H1 (cell line): ENCODE measurements at regions not wholly inside any gene's neighbourhood (a gene's known extent, or its start where the extent isn't known, plus 50 kb on each side); places are given as distances from the start of the nearest gene placed in this dataset.

ENCODE experiments used
- CTCF ChIA-PET: fragments of 300-600 bp; sonication (Branson Sonifier 250); formaldehyde crosslinking; loops from one replicate; lab custom pipeline; 2021; ENCODE audit not compliant: partially characterized antibody; lab: Charles Lee
- POLR2A ChIA-PET: fragments of 300-600 bp; sonication (Branson Sonifier 250); formaldehyde crosslinking; loops from one replicate; lab custom pipeline; 2021; ENCODE audit warnings: inconsistent platforms; ENCODE audit not compliant: partially characterized antibody; lab: Charles Lee
- DNase-seq, 2 experiments: peaks; one replicate each; pipeline versions ENCODE4 v3.0.0 to v3.0.0-alpha.2; 2010 to 2022; ENCODE audit warnings: low spot score in 2 of 2, low read depth in 1 of 2, mixed read lengths in 1 of 2
- FAIRE-seq: peaks from 2 replicates; lab custom pipeline; 2011; peaks lifted over from hg19 to GRCh38; lab: Jason Lieb, UNC
- H2AFZ ChIP-seq: 2 replicates; pipeline ENCODE4 v1.8.1; 2012; ENCODE audit warnings: low read length, inconsistent platforms
- H2AK5ac ChIP-seq: 2 replicates; pipeline ENCODE4 v1.6.1; 2013; ENCODE audit warnings: low read depth, low read length
- H2BK120ac ChIP-seq: replicated peaks from 2 replicates; pipeline ENCODE3; 2013; ENCODE audit warnings: low read depth, low read length, inconsistent platforms
- H2BK12ac ChIP-seq: 2 replicates; pipeline ENCODE4 v1.6.1; 2013; ENCODE audit warnings: low read depth, low read length
- H2BK15ac ChIP-seq: 2 replicates; pipeline ENCODE4 v1.6.1; 2013; ENCODE audit warnings: low read length
- H2BK20ac ChIP-seq: 2 replicates; pipeline ENCODE4 v1.6.1; 2013; ENCODE audit warnings: low read length
- H2BK5ac ChIP-seq: 2 replicates; pipeline ENCODE4 v1.6.1; 2013; ENCODE audit warnings: low read depth, low read length
- H3K14ac ChIP-seq: 2 replicates; pipeline ENCODE4 v1.6.1; 2013; ENCODE audit warnings: inconsistent platforms; ENCODE audit not compliant: insufficient read length
- H3K18ac ChIP-seq: 2 replicates; pipeline ENCODE4 v1.6.1; 2013; ENCODE audit warnings: low read length; ENCODE audit errors: extremely low read depth
- H3K23ac ChIP-seq: 2 replicates; pipeline ENCODE4 v1.6.1; 2013; ENCODE audit warnings: inconsistent platforms; ENCODE audit not compliant: insufficient read length
- H3K23me2 ChIP-seq: 2 replicates; pipeline ENCODE4 v1.6.1; 2013; ENCODE audit warnings: low read depth, low read length
- H3K27ac ChIP-seq: 2 replicates; pipeline ENCODE4 v1.6.1; 2011; ENCODE audit warnings: low read depth, low read length, inconsistent platforms
- H3K27me3 ChIP-seq, 4 experiments: replicated peaks in 1 of 4; 1 replicate in 1 of 4; 2 replicates in 3 of 4; pipeline versions ENCODE4 v1.6.1 to v1.8.1; 2011 to 2013; ENCODE audit warnings: low read length in 3 of 4, mild to moderate bottlenecking in 3 of 4, inconsistent platforms in 2 of 4, mixed read lengths in 2 of 4, moderate library complexity in 1 of 4; ENCODE audit not compliant: control insufficient read depth in 3 of 4, insufficient read depth in 3 of 4; ENCODE audit errors: extremely low read depth in 1 of 4
- H3K36me3 ChIP-seq, 4 experiments: 2 replicates each; pipeline versions ENCODE4 v1.6.1 to v1.8.1; 2011 to 2013; ENCODE audit warnings: mild to moderate bottlenecking in 4 of 4, low read length in 3 of 4, moderate library complexity in 2 of 4, control low read depth in 1 of 4, inconsistent platforms in 1 of 4; ENCODE audit not compliant: insufficient read depth in 4 of 4, control insufficient read depth in 2 of 4
- H3K4ac ChIP-seq: replicated peaks from 2 replicates; pipeline ENCODE3; 2013; ENCODE audit warnings: low read length, low read depth, mixed read lengths, inconsistent platforms; ENCODE audit not compliant: insufficient read length
- H3K4me1 ChIP-seq, 4 experiments: replicated peaks in 1 of 4; 1 replicate in 1 of 4; 2 replicates in 3 of 4; pipeline versions ENCODE4 v1.6.1 to v1.8.1; 2011 to 2013; ENCODE audit warnings: low read length in 3 of 4, inconsistent platforms in 2 of 4, mixed read lengths in 1 of 4; ENCODE audit not compliant: insufficient read depth in 4 of 4, control insufficient read depth in 3 of 4
- H3K4me2 ChIP-seq, 2 experiments: 2 replicates each; pipeline versions ENCODE4 v1.6.1 to v1.8.1; 2011 to 2013; ENCODE audit warnings: low read depth in 2 of 2, low read length in 2 of 2, control low read depth in 1 of 2, inconsistent platforms in 1 of 2, mild to moderate bottlenecking in 1 of 2; ENCODE audit not compliant: insufficient read depth in 1 of 2
- H3K4me3 ChIP-seq, 4 experiments: fragments of 200-600, 300-600 bp in 1 of 4; sonication (generic), shearing (Covaris generic), sonication (Bioruptor Twin) in 1 of 4; 2 replicates each; pipeline versions ENCODE4 v1.5.1 to v1.8.1; 2011 to 2016; ENCODE audit warnings: low read length in 4 of 4, low read depth in 3 of 4, control low read depth in 2 of 4, inconsistent platforms in 2 of 4, mild to moderate bottlenecking in 2 of 4, mixed read lengths in 1 of 4, moderate library complexity in 1 of 4; ENCODE audit not compliant: insufficient read depth in 2 of 4; ENCODE audit errors: extremely low read depth in 1 of 4
- H3K56ac ChIP-seq: replicated peaks from 2 replicates; pipeline ENCODE3; 2013; ENCODE audit warnings: low read depth, mild to moderate bottlenecking, mixed read lengths, low read length, inconsistent platforms; ENCODE audit not compliant: insufficient read length
- H3K79me1 ChIP-seq: 2 replicates; pipeline ENCODE4 v1.6.1; 2013; ENCODE audit warnings: low read depth, low read length, control low read depth
- H3K79me2 ChIP-seq, 2 experiments: 2 replicates each; pipeline versions ENCODE4 v1.6.1 to v1.8.1; 2012 to 2013; ENCODE audit warnings: low read length in 2 of 2, mild to moderate bottlenecking in 2 of 2, inconsistent platforms in 1 of 2; ENCODE audit not compliant: insufficient read depth in 2 of 2, control insufficient read depth in 1 of 2
- H3K9ac ChIP-seq, 4 experiments: replicated peaks in 1 of 4; 1 replicate in 1 of 4; 2 replicates in 3 of 4; pipeline versions ENCODE4 v1.6.1 to v1.8.1; 2011 to 2013; ENCODE audit warnings: low read depth in 3 of 4, low read length in 3 of 4, control low read depth in 2 of 4, mild to moderate bottlenecking in 2 of 4, moderate library complexity in 2 of 4, inconsistent platforms in 1 of 4; ENCODE audit errors: extremely low read depth in 1 of 4
- H3K9me3 ChIP-seq, 2 experiments: 2 replicates each; pipeline versions ENCODE4 v1.6.1 to v1.8.1; 2012 to 2013; ENCODE audit warnings: mild to moderate bottlenecking in 2 of 2, moderate library complexity in 2 of 2, control low read depth in 1 of 2, inconsistent platforms in 1 of 2, low read depth in 1 of 2, low read length in 1 of 2, mixed read lengths in 1 of 2; ENCODE audit not compliant: insufficient read depth in 2 of 2
- H4K20me1 ChIP-seq, 2 experiments: replicated peaks in 1 of 2; 2 replicates each; pipeline versions ENCODE3 to v1.8.1; 2011 to 2013; ENCODE audit warnings: inconsistent platforms in 2 of 2, low read length in 2 of 2, mild to moderate bottlenecking in 1 of 2; ENCODE audit not compliant: insufficient read depth in 2 of 2, control insufficient read depth in 1 of 2
- H4K5ac ChIP-seq: 2 replicates; pipeline ENCODE4 v1.6.1; 2013; ENCODE audit warnings: low read length, low read depth, mixed read lengths, inconsistent platforms; ENCODE audit not compliant: insufficient read length
- H4K8ac ChIP-seq: 2 replicates; pipeline ENCODE4 v1.8.0; 2013; ENCODE audit warnings: mild to moderate bottlenecking, moderate library complexity, low read length, inconsistent platforms; ENCODE audit not compliant: insufficient read depth; ENCODE audit errors: extremely low read depth
- H4K91ac ChIP-seq: replicated peaks from 2 replicates; pipeline ENCODE3; 2013; ENCODE audit warnings: low read length, mixed read lengths, inconsistent platforms; ENCODE audit not compliant: insufficient read length
- CHD2 ChIP-seq: IDR thresholded peaks from 2 replicates; pipeline ENCODE4 v1.6.1; 2012; ENCODE audit warnings: low read length, improper control_type of control experiment
- CREB1 ChIP-seq: IDR thresholded peaks from 2 replicates; pipeline ENCODE4 v1.6.1; 2012; ENCODE audit warnings: inconsistent platforms
- EZH2 ChIP-seq: fragments of 200-600 bp; sonication (generic); IDR thresholded peaks from 2 replicates; pipeline ENCODE4 v1.7.1; 2012; ENCODE audit warnings: low read depth, mild to moderate bottlenecking, moderate library complexity, low read length, inconsistent platforms; ENCODE audit not compliant: severe bottlenecking
- JUN ChIP-seq: IDR thresholded peaks from 2 replicates; pipeline ENCODE4 v1.6.1; 2011; ENCODE audit warnings: low read depth, mild to moderate bottlenecking, improper control_type of control experiment, low read length
- MAFK ChIP-seq: IDR thresholded peaks from 2 replicates; pipeline ENCODE4 v1.6.1; 2012; ENCODE audit warnings: low read depth, mild to moderate bottlenecking, improper control_type of control experiment, low read length
- NANOG ChIP-seq: IDR thresholded peaks from 2 replicates; pipeline ENCODE4 v1.6.1; 2011; ENCODE audit warnings: low read length, low read depth, mild to moderate bottlenecking, inconsistent platforms; ENCODE audit not compliant: insufficient read depth, poor library complexity, severe bottlenecking
- RBBP5 ChIP-seq: IDR thresholded peaks from 2 replicates; pipeline ENCODE4 v1.7.1; 2012; ENCODE audit warnings: low read depth, mild to moderate bottlenecking, inconsistent platforms, low read length, moderate library complexity, borderline replicate concordance
- TCF12 ChIP-seq: IDR thresholded peaks from 2 replicates; pipeline ENCODE4 v1.6.1; 2011; ENCODE audit warnings: low read depth, mild to moderate bottlenecking, low read length
- WGBS, 2 experiments: shearing (Covaris generic) in 1 of 2; methylation state at CpG; one replicate each; pipeline versions ENCODE4 v1.1.6 to v1.1.7; 2013 to 2015; ENCODE audit warnings: low lambda C conversion rate in 2 of 2, mixed read lengths in 2 of 2, inconsistent platforms in 1 of 2, low coverage in 1 of 2, missing lambda C conversion rate in 1 of 2; ENCODE audit not compliant: insufficient replicate concordance in 2 of 2, insufficient coverage in 1 of 2, insufficient read length in 1 of 2; ENCODE audit errors: extremely low coverage in 1 of 2, missing lambda C conversion rate in 1 of 2; 5-methylcytosine and 5-hydroxymethylcytosine counted together
- TF ChIP-seq, protein P1 (sequence below): IDR thresholded peaks from 2 replicates; pipeline ENCODE4 v1.6.1; 2011; ENCODE audit warnings: low read depth, mild to moderate bottlenecking, low read length; ENCODE audit not compliant: insufficient read depth
- TF ChIP-seq, protein P2 (sequence below): IDR thresholded peaks from 2 replicates; pipeline ENCODE4 v1.6.1; 2012; ENCODE audit warnings: inconsistent platforms

DNA sequence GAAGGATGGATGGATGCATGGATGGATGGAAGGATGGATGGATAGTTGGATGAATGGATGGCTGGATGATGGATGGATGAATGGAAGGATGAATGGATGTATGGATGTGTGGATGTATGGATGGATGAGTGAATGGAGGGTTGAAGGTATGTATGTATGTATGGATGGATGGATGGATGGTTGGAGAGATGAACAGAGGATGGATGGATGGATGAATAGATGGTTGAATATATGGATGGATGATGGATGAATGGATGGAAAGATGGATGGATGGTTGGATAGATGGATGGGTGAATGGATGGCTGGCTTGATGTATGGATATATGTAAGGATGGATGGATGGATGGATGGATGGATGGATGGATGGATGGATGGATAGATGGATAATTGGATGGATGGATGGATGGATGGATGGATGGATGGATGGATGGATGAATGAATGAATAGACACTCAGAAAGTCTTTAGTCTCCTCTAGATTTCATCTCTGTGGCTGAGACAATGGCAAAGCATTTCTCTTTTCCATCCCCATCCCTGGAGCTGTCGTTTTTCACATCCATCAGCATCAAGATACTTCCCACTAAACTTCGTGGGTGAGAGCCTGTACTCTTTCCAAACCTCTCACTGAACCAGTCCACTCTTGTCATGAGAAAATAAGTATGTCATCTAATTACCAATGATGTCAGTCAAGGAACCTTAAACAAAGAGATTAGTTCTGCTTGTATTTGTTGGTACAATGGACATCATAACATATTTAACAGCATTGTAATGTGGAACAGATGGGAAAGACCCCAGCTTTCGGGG, 74.8 kb upstream of the CLMN start:
- Histone ChIP-seq H3K27me3 (no peaks in the 10 kb centered on the region), H3K4ac (no peak overlapping the region), H3K23me2 (peaks cover 11% of the 10 kb centered on the region), H2BK120ac (no peak overlapping the region), H2BK15ac (no peak overlapping the region), H4K20me1 (peaks cover 0 to 10% of the 10 kb centered on the region in 2 experiments), H3K14ac (no peak overlapping the region), H3K56ac (peak overlapping the region; percentile 91), H3K4me1 (no peaks in the 10 kb centered on the region; a peak in 1 of 7 replicates), H3K79me1 (no peaks in the 10 kb centered on the region), H2BK20ac (no peak overlapping the region), H4K91ac (no peak overlapping the region), H3K4me3 (no peak overlapping the region), H2BK12ac (no peak overlapping the region), H3K27ac (no peak overlapping the region), H3K18ac (no peak overlapping the region), H3K9me3 (no peaks in the 10 kb centered on the region), H3K79me2 (no peaks in the 10 kb centered on the region), H2AK5ac (no peak overlapping the region), H3K4me2 (no peak overlapping the region), H4K5ac (no peak overlapping the region), H3K36me3 (no peaks in the 10 kb centered on the region), H4K8ac (no peak overlapping the region), H2BK5ac (no peak overlapping the region), H3K23ac (no peak overlapping the region), H2AFZ (no peak overlapping the region), H3K9ac (no peak overlapping the region)
- WGBS, 2 experiments, result 94% methylated on average over 3 of the region's 3 CpGs; no CpG with 5 or more reads in 1 of the 2 experiments
- DNase-seq (no peak), FAIRE-seq (no peak)
- ChIA-PET CTCF (interaction anchor here (0.9 kb wide), 1 partner anchor 36 kb away, joined by 3 read pairs; no protein-coding TSS in a partner anchor), POLR2A (no interaction called here)
- TF ChIP-seq NANOG (no peak), TCF12 (no peak), MAFK (no peak), CREB1 (no peak), EZH2 (no peak), CHD2 (no peak), RBBP5 (no peak), JUN (no peak)
- TF ChIP-seq, protein P1, sequence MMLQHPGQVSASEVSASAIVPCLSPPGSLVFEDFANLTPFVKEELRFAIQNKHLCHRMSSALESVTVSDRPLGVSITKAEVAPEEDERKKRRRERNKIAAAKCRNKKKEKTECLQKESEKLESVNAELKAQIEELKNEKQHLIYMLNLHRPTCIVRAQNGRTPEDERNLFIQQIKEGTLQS, result no peak
- TF ChIP-seq, protein P2, sequence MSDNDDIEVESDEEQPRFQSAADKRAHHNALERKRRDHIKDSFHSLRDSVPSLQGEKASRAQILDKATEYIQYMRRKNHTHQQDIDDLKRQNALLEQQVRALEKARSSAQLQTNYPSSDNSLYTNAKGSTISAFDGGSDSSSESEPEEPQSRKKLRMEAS, result no peak
